ENCODE measurements at regions not wholly inside any gene's neighbourhood (a gene's known extent, or its start where the extent isn't known, plus 50 kb on each side); places are given as distances from the start of the nearest gene placed in this dataset.

DNA sequence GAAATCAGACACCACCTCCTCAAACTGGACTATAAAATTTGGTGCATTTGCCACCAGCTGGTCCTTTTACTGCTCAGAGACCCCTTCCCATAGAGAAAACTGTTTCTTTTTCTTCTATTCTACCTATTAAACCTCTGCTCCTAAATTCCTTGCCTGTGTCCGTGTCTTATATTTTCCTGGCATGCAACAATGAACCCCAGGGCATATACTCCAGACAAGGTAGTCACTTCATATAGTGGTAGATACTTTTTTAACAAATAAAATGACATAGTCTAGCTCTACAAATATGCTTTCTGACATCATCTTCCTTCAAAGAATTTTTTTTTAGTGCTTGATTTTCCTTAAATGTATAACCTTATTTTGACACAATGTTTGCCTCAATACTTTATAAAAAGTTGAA, 1402.9 kb upstream of the PABPC4L start:
- no peaks in the 10 kb centered on the region for H3K27me3 ChIP-seq (ENCODE audit: insufficient read depth, low read length)
- TF ChIP-seq REST (IDR thresholded peaks at IDR 0.05; ENCODE audit: low read depth), result no peak
- TF ChIP-seq ZFX (IDR thresholded peaks at IDR 0.05), result no peak
- TF ChIP-seq TCF7L2 (IDR thresholded peaks at IDR 0.05; ENCODE audit: borderline replicate concordance, extremely low read depth, insufficient read depth, insufficient read length), result no peak
- CTCF ChIA-PET, result no interaction called here
- no TSS peak for BruUV-seq (replicated peaks)
- intact Hi-C loops (cut with micrococcal nuclease), result no loop called here
- no peak overlapping the region for H3K9ac ChIP-seq (ENCODE audit: low read length)
- H3K4me2 ChIP-seq (ENCODE audit: low read length), result no peak overlapping the region
- POLR2A ChIA-PET, result no interaction called here
- H2AFZ ChIP-seq (ENCODE audit: low read depth, low read length, poor library complexity, severe bottlenecking), result no peak overlapping the region
- H3K9me3 ChIP-seq (ENCODE audit: control insufficient read depth in 1 of 2, insufficient read depth in 1 of 2, low read depth in 1 of 2, low read length in 2 of 2), result no peaks in the 10 kb centered on the region
- RAD21 ChIA-PET (ENCODE audit: low non-redundant PET in 1 of 2, low total read pairs in 2 of 2, uncharacterized antibody in 2 of 2, unreplicated experiment in 2 of 2), result no interaction called here
- H3K4me3 ChIP-seq (replicated peaks in 1 of 2; ENCODE audit: low read depth in 1 of 2, low read length in 2 of 2), result no peak overlapping the region
- H3K79me2 ChIP-seq (ENCODE audit: insufficient read depth, low read length), result no peaks in the 10 kb centered on the region
- no peak for DNase-seq (ENCODE audit: low read depth, low spot score)
- H3K9me2 ChIP-seq (ENCODE audit: insufficient read depth), result no peaks in the 10 kb centered on the region
- H3K27ac ChIP-seq (ENCODE audit: low read depth, low read length), result no peak overlapping the region
- no peak for ATAC-seq
- no peaks in the 10 kb centered on the region for H3K4me1 ChIP-seq (ENCODE audit: control insufficient read depth in 1 of 2, insufficient read depth in 2 of 2, low read length in 2 of 2)
- no peaks in the 10 kb centered on the region for H3K36me3 ChIP-seq (ENCODE audit: control insufficient read depth in 1 of 2, insufficient read depth in 2 of 2, low read length in 2 of 2)
- no peaks in the 10 kb centered on the region for H4K20me1 ChIP-seq (ENCODE audit: insufficient read depth)

- TF ChIP-seq CEBPB (IDR thresholded peaks at IDR 0.05; ENCODE audit: low read depth) (no peak), POLR2AphosphoS5 (IDR thresholded peaks at IDR 0.05; ENCODE audit: low read depth, low read length) (no peak), EZH2phosphoT487 (IDR thresholded peaks at IDR 0.05; ENCODE audit: borderline replicate concordance) (no peak), YY1 (IDR thresholded peaks at IDR 0.05; ENCODE audit: extremely low read depth, insufficient replicate concordance, low read depth, low read length) (no peak), SIN3A (IDR thresholded peaks at IDR 0.05; ENCODE audit: low read depth) (no peak), SP1 (IDR thresholded peaks at IDR 0.05; ENCODE audit: low read depth) (no peak), ZNF274 (IDR thresholded peaks at IDR 0.05; ENCODE audit: low read depth, low read length) (no peak), JUND (IDR thresholded peaks at IDR 0.05) (no peak), ELF1 (IDR thresholded peaks at IDR 0.05; ENCODE audit: borderline replicate concordance, low read depth) (no peak), RAD21 (IDR thresholded peaks at IDR 0.05; ENCODE audit: low read depth) (no peak)
- TF ChIP-seq, protein P1, sequence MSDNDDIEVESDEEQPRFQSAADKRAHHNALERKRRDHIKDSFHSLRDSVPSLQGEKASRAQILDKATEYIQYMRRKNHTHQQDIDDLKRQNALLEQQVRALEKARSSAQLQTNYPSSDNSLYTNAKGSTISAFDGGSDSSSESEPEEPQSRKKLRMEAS (IDR thresholded peaks at IDR 0.05), result no peak
- ChIA-PET POLR2A (no interaction called here), RAD21 (ENCODE audit: low non-redundant PET in 1 of 2, low total read pairs in 2 of 2, uncharacterized antibody in 2 of 2, unreplicated experiment in 2 of 2) (no interaction called here), CTCF (no interaction called here)
- Histone ChIP-seq H3K27me3 (ENCODE audit: insufficient read depth, low read length) (no peaks in the 10 kb centered on the region), H3K79me2 (ENCODE audit: insufficient read depth, low read length) (no peaks in the 10 kb centered on the region), H3K9me2 (ENCODE audit: insufficient read depth) (no peaks in the 10 kb centered on the region), H3K9ac (ENCODE audit: low read length) (no peak overlapping the region), H3K4me1 (ENCODE audit: control insufficient read depth in 1 of 2, insufficient read depth in 2 of 2, low read length in 2 of 2) (no peaks in the 10 kb centered on the region), H3K4me2 (ENCODE audit: low read length) (no peak overlapping the region), H3K9me3 (ENCODE audit: control insufficient read depth in 1 of 2, insufficient read depth in 1 of 2, low read depth in 1 of 2, low read length in 2 of 2) (no peaks in the 10 kb centered on the region), H2AFZ (ENCODE audit: low read depth, low read length, poor library complexity, severe bottlenecking) (no peak overlapping the region), H3K27ac (ENCODE audit: low read depth, low read length) (no peak overlapping the region), H3K36me3 (ENCODE audit: control insufficient read depth in 1 of 2, insufficient read depth in 2 of 2, low read length in 2 of 2) (no peaks in the 10 kb centered on the region), H3K4me3 (replicated peaks in 1 of 2; ENCODE audit: low read depth in 1 of 2, low read length in 2 of 2) (no peak overlapping the region), H4K20me1 (ENCODE audit: insufficient read depth) (no peaks in the 10 kb centered on the region)
- ATAC-seq (no peak), DNase-seq (ENCODE audit: low read depth, low spot score) (no peak)
- BruUV-seq (replicated peaks), result no TSS peak
- intact Hi-C loops (cut with micrococcal nuclease), result no loop called here
Observed at GRCh38 chr4:135601351-135601750, 1399.8 kb upstream of the PABPC4L start.

Measured in HCT116 (cell line).